Naive thymus-derived CD4-positive, alpha-beta T cell (primary cell): ENCODE measurements at regions not wholly inside any gene's neighbourhood (a gene's known extent, or its start where the extent isn't known, plus 50 kb on each side); places are given as distances from the start of the nearest gene placed in this dataset.

Experiments
- ATAC-seq: fragments of 150-1000 bp; cut with Tn5 transposase; 2 replicates; pipeline ENCODE4 v1.10.0; 2021; ENCODE audit warnings: mild to moderate bottlenecking, moderate library complexity
- CTCF ChIA-PET: fragments of 350-600 bp; sonication (Branson Sonifier 250); formaldehyde crosslinking; loops from one replicate; lab custom pipeline; 2021; ENCODE audit warnings: antibody characterized with exemption; lab: Charles Lee
- POLR2A ChIA-PET: fragments of 350-600 bp; sonication (Branson Sonifier 250); formaldehyde crosslinking; loops from one replicate; lab custom pipeline; 2021; ENCODE audit warnings: antibody characterized with exemption, inconsistent platforms; lab: Charles Lee
- DNase-seq, 9 donors: peaks; one replicate each; pipeline versions ENCODE4 v3.0.0 to v3.0.0-alpha.2; 2020 to 2022; ENCODE audit warnings: mixed read lengths in 1 of 9
- H3K27ac ChIP-seq: one replicate; pipeline ENCODE4 v1.7.0; 2013; ENCODE audit warnings: mild to moderate bottlenecking, low read depth, low read length, moderate library complexity
- H3K27me3 ChIP-seq, 2 donors: one replicate each; pipeline ENCODE4 v1.7.0; 2013; ENCODE audit warnings: low read length in 2 of 2, mild to moderate bottlenecking in 2 of 2, moderate library complexity in 2 of 2; ENCODE audit not compliant: control insufficient read depth in 2 of 2, insufficient read depth in 2 of 2
- H3K36me3 ChIP-seq, 3 experiments: 1 replicate in 2 of 3; 2 replicates in 1 of 3; pipeline ENCODE4 v1.7.0; 2013; ENCODE audit warnings: low read length in 3 of 3, mild to moderate bottlenecking in 3 of 3, moderate library complexity in 1 of 3; ENCODE audit not compliant: insufficient read depth in 3 of 3, control insufficient read depth in 2 of 3
- H3K4me1 ChIP-seq, 2 donors: one replicate each; pipeline ENCODE4 v1.7.0; 2013; ENCODE audit warnings: low read length in 2 of 2, mild to moderate bottlenecking in 2 of 2, moderate library complexity in 1 of 2; ENCODE audit not compliant: control insufficient read depth in 2 of 2, insufficient read depth in 2 of 2
- H3K4me3 ChIP-seq: 2 replicates; pipeline ENCODE4 v1.7.0; 2013; ENCODE audit warnings: mild to moderate bottlenecking, low read length
- H3K9me3 ChIP-seq, 3 experiments: 1 replicate in 2 of 3; 2 replicates in 1 of 3; pipeline ENCODE4 v1.7.0; 2013; ENCODE audit warnings: low read length in 3 of 3; ENCODE audit not compliant: control insufficient read depth in 2 of 3
- H3K27ac Mint-ChIP-seq, 9 donors: one replicate each; pipeline ENCODE4 v1.8.0; 2020 to 2022; ENCODE audit warnings: mixed read lengths in 9 of 9, mild to moderate bottlenecking in 8 of 9, moderate library complexity in 5 of 9, inconsistent platforms in 2 of 9
- H3K27me3 Mint-ChIP-seq, 5 donors: one replicate each; pipeline ENCODE4 v1.8.0; 2021 to 2022; ENCODE audit warnings: mixed read lengths in 5 of 5, mild to moderate bottlenecking in 1 of 5
- H3K36me3 Mint-ChIP-seq, 5 donors: one replicate each; pipeline ENCODE4 v1.8.0; 2020 to 2022; ENCODE audit warnings: mixed read lengths in 5 of 5, mild to moderate bottlenecking in 3 of 5, inconsistent platforms in 1 of 5
- H3K4me1 Mint-ChIP-seq, 7 donors: one replicate each; pipeline ENCODE4 v1.8.0; 2020 to 2022; ENCODE audit warnings: mixed read lengths in 7 of 7, mild to moderate bottlenecking in 3 of 7, inconsistent platforms in 1 of 7
- H3K4me3 Mint-ChIP-seq, 10 donors: one replicate each; pipeline ENCODE4 v1.8.0; 2020 to 2022; ENCODE audit warnings: mild to moderate bottlenecking in 10 of 10, mixed read lengths in 10 of 10, moderate library complexity in 6 of 10, inconsistent platforms in 2 of 10
- H3K9me3 Mint-ChIP-seq, 11 donors: one replicate each; pipeline ENCODE4 v1.8.0; 2020 to 2022; ENCODE audit warnings: mixed read lengths in 11 of 11, mild to moderate bottlenecking in 4 of 11, inconsistent platforms in 1 of 11, moderate library complexity in 1 of 11
- intact Hi-C, 2 donors: fragments of 100-400 bp; cut with micrococcal nuclease; formaldehyde crosslinking; loops; one replicate each; pipeline ENCODE4 v1.15.1; 2023
- microRNA-seq: library from miRNA; unstranded; fragments of <30 nt; microRNA quantifications from one replicate; pipeline ENCODE4 v1.2.0, GENCODE V29; 2022; ENCODE audit warnings: borderline microRNAs expressed

- no peak for ATAC-seq
- Histone ChIP-seq H3K4me3 (no peak overlapping the region), H3K36me3 (no peaks in the 10 kb centered on the region), H3K9me3 (no peaks in the 10 kb centered on the region), H3K4me1 (no peaks in the 10 kb centered on the region), H3K27me3 (no peaks in the 10 kb centered on the region), H3K27ac (no peak overlapping the region)
- no peak overlapping the region for H3K27ac Mint-ChIP-seq
- intact Hi-C loops = no loop called here
- DNase-seq = no peak
- peaks cover 0 to 2% (median 0%) of the 10 kb centered on the region in 7 donors for H3K4me1 Mint-ChIP-seq
- H3K36me3 Mint-ChIP-seq = no peaks in the 10 kb centered on the region
- no peak overlapping the region for H3K4me3 Mint-ChIP-seq
- CTCF ChIA-PET = no interaction called here
- H3K27me3 Mint-ChIP-seq = peaks cover 0 to 33% (median 7%) of the 10 kb centered on the region in 5 donors
- POLR2A ChIA-PET = no interaction called here
- H3K9me3 Mint-ChIP-seq = peaks cover 0 to 6% (median 0%) of the 10 kb centered on the region in 11 donors
Observed at GRCh38 chr1:199956005-199956404, 71.5 kb upstream of the NR5A2 start.

GRCh38 chr1:199959033-199959774 is 68.3 kb upstream of the NR5A2 start:
- DNase-seq (no peak), ATAC-seq (no peak)
- intact Hi-C loops = no loop called here
- Mint-ChIP-seq H3K9me3 (peaks cover 0 to 6% (median 0%) of the 10 kb centered on the region in 11 donors), H3K27ac (no peak overlapping the region), H3K27me3 (peaks cover 0 to 22% (median 5%) of the 10 kb centered on the region in 5 donors), H3K4me3 (no peak overlapping the region), H3K36me3 (no peaks in the 10 kb centered on the region), H3K4me1 (peaks cover 0 to 2% (median 0%) of the 10 kb centered on the region in 7 donors)
- Histone ChIP-seq H3K27me3 (no peaks in the 10 kb centered on the region), H3K4me1 (no peaks in the 10 kb centered on the region), H3K36me3 (no peaks in the 10 kb centered on the region), H3K9me3 (no peaks in the 10 kb centered on the region), H3K4me3 (no peak overlapping the region), H3K27ac (no peak overlapping the region)
- ChIA-PET CTCF (no interaction called here), POLR2A (no interaction called here)

- H3K36me3 ChIP-seq = no peaks in the 10 kb centered on the region
- H3K27me3 Mint-ChIP-seq = peaks cover 0 to 18% (median 5%) of the 10 kb centered on the region in 5 donors
- ChIA-PET POLR2A (no interaction called here), CTCF (no interaction called here)
- H3K27ac Mint-ChIP-seq = no peak overlapping the region
- no peaks in the 10 kb centered on the region for H3K4me1 ChIP-seq
- no peaks in the 10 kb centered on the region for H3K27me3 ChIP-seq
- no peak for ATAC-seq
- H3K4me1 Mint-ChIP-seq = peaks cover 0 to 2% (median 0%) of the 10 kb centered on the region in 7 donors
- DNase-seq = no peak
- no peaks in the 10 kb centered on the region for H3K36me3 Mint-ChIP-seq
- no peaks in the 10 kb centered on the region for H3K9me3 ChIP-seq
- no peak overlapping the region for H3K4me3 Mint-ChIP-seq
- intact Hi-C loops = no loop called here
- peaks cover 0 to 6% (median 0%) of the 10 kb centered on the region in 11 donors for H3K9me3 Mint-ChIP-seq
- H3K4me3 ChIP-seq = no peak overlapping the region
- no peak overlapping the region for H3K27ac ChIP-seq
Observed at GRCh38 chr1:199959775-199960110, 67.8 kb upstream of the NR5A2 start.

GRCh38 chr1:199970125-199970524 is 57.4 kb upstream of the NR5A2 start:
- no peaks in the 10 kb centered on the region for H3K36me3 ChIP-seq

GRCh38 chr1:199976496-199977144 is 50.9 kb upstream of the NR5A2 start:
- Histone ChIP-seq H3K27ac (no peak overlapping the region), H3K27me3 (no peaks in the 10 kb centered on the region), H3K4me1 (no peaks in the 10 kb centered on the region), H3K9me3 (no peaks in the 10 kb centered on the region), H3K4me3 (no peak overlapping the region), H3K36me3 (no peaks in the 10 kb centered on the region)
- Mint-ChIP-seq H3K27me3 (peaks cover 0 to 23% (median 11%) of the 10 kb centered on the region in 5 donors), H3K4me1 (peaks cover 0 to 6% (median 0%) of the 10 kb centered on the region in 7 donors), H3K4me3 (no peak overlapping the region), H3K36me3 (no peaks in the 10 kb centered on the region), H3K27ac (no peak overlapping the region), H3K9me3 (no peaks in the 10 kb centered on the region)
- no peak for DNase-seq
- POLR2A ChIA-PET = no interaction called here
- ATAC-seq = peak; percentile 6
- CTCF ChIA-PET = no interaction called here
- intact Hi-C loops = no loop called here

More at GRCh38 chr1:199970125-199970524, 57.4 kb upstream of the NR5A2 start:
- intact Hi-C loops = no loop called here
- Histone ChIP-seq H3K27ac (no peak overlapping the region), H3K4me1 (no peaks in the 10 kb centered on the region), H3K27me3 (no peaks in the 10 kb centered on the region), H3K9me3 (no peaks in the 10 kb centered on the region), H3K4me3 (no peak overlapping the region)
- no peak overlapping the region for H3K27ac Mint-ChIP-seq
- ATAC-seq (no peak), DNase-seq (no peak)
- H3K27me3 Mint-ChIP-seq = peaks cover 0 to 17% (median 7%) of the 10 kb centered on the region in 5 donors
- H3K36me3 Mint-ChIP-seq = no peaks in the 10 kb centered on the region
- ChIA-PET CTCF (no interaction called here), POLR2A (no interaction called here)
- H3K4me1 Mint-ChIP-seq = no peaks in the 10 kb centered on the region
- no peak overlapping the region for H3K4me3 Mint-ChIP-seq
- H3K9me3 Mint-ChIP-seq = peaks cover 0 to 1% (median 0%) of the 10 kb centered on the region in 11 donors

Small RNA genes in the stretch of these regions (microRNA-seq; reads per million reads assigned to microRNA genes)
- gene MIR181A1 (786 reads per million, percentile 80 among the genes with 10 or more reads in this experiment), gene MIR181B1 (9.3 reads per million, percentile 18 among the genes with 10 or more reads in this experiment)
